PC-3 (cell line): ENCODE measurements at regions not wholly inside any gene's neighbourhood (a gene's known extent, or its start where the extent isn't known, plus 50 kb on each side); places are given as distances from the start of the nearest gene placed in this dataset.

Experiments used
- CTCF ChIP-seq: fragments of 300-600 bp; sonication (generic); conservative IDR thresholded peaks from 2 replicates; pipeline ENCODE4 v1.5.1; 2017; ENCODE audit warnings: antibody characterized with exemption, low read depth, mild to moderate bottlenecking, low read length
- EZH2 ChIP-seq: fragments of 300-600 bp; sonication (generic); IDR thresholded peaks from one replicate; pipeline ENCODE4 v1.6.1; 2017; ENCODE audit warnings: antibody characterized with exemption, mild to moderate bottlenecking, low read length; ENCODE audit not compliant: unreplicated experiment
- EZH2phosphoT487 ChIP-seq: fragments of 300-600 bp; sonication (generic); IDR thresholded peaks from 2 replicates; pipeline ENCODE4 v1.6.1; 2018; ENCODE audit warnings: mild to moderate bottlenecking, antibody characterized with exemption, low read length, borderline replicate concordance

- TF ChIP-seq CTCF: no peak
- TF ChIP-seq EZH2phosphoT487: no peak
- TF ChIP-seq EZH2: no peak
Observed at GRCh38 chr20:19098806-19099578, 113.5 kb upstream of the SLC24A3 start.
